ENCODE measurements at regions not wholly inside any gene's neighbourhood (a gene's known extent, or its start where the extent isn't known, plus 50 kb on each side); places are given as distances from the start of the nearest gene placed in this dataset.
"Not testable (repeated sequence)": the region's sequence is repeated elsewhere in the genome, so short reads cannot be mapped to it uniquely, and the experiment has no call there.

GRCh38 chr7:142698429-142698828, 50.8 kb upstream of the PRSS1 start:
- DNase-seq: no peak

- DNase-seq: no peak
Observed at GRCh38 chr7:142697270-142697669, 52.0 kb upstream of the PRSS1 start.

GRCh38 chr7:142696456-142697179, 52.7 kb upstream of the PRSS1 start:
- DNase-seq: no peak

- DNase-seq: no peak
Observed at GRCh38 chr7:142693911-142694310, 55.4 kb upstream of the PRSS1 start.

GRCh38 chr7:142690554-142691182, 58.6 kb upstream of the PRSS1 start:
- no peak for DNase-seq

- DNase-seq: no peak
Observed at GRCh38 chr7:142689439-142690120, 59.7 kb upstream of the PRSS1 start.

GRCh38 chr7:142685877-142686508, 63.3 kb upstream of the PRSS1 start:
- DNase-seq: no peak

- DNase-seq: no peak
Observed at GRCh38 chr7:142681314-142682092, 67.8 kb upstream of the PRSS1 start.

- no peak for DNase-seq
Observed at GRCh38 chr7:142671506-142671905, 77.8 kb upstream of the PRSS1 start.

GRCh38 chr7:142670511-142670910, 78.8 kb upstream of the PRSS1 start:
- no peak for DNase-seq

- no peak for DNase-seq
Observed at GRCh38 chr7:142669074-142669654, 80.1 kb upstream of the PRSS1 start.

- DNase-seq: no peak
Observed at GRCh38 chr7:142668495-142668894, 80.8 kb upstream of the PRSS1 start.

- no peak for DNase-seq
Observed at GRCh38 chr7:142657376-142657775, 91.9 kb upstream of the PRSS1 start.

- DNase-seq: no peak
Observed at GRCh38 chr7:142654398-142654797, 94.9 kb upstream of the PRSS1 start.

- no peak for DNase-seq
Observed at GRCh38 chr7:142647749-142648148, 101.5 kb upstream of the PRSS1 start.

GRCh38 chr7:142646386-142647140, 102.7 kb upstream of the PRSS1 start:
- DNase-seq: no peak

GRCh38 chr7:142645777-142646176, 103.5 kb upstream of the PRSS1 start:
- DNase-seq: no peak

- DNase-seq: no peak
Observed at GRCh38 chr7:142642316-142642715, 107.0 kb upstream of the PRSS1 start.

- DNase-seq: not testable (repeated sequence)
Observed at GRCh38 chr7:142641252-142641651, 108.0 kb upstream of the PRSS1 start.

GRCh38 chr7:142638581-142638980, 110.7 kb upstream of the PRSS1 start:
- DNase-seq: no peak

- DNase-seq: no peak
Observed at GRCh38 chr7:142637240-142637639, 112.0 kb upstream of the PRSS1 start.

GRCh38 chr7:142636751-142637150, 112.5 kb upstream of the PRSS1 start:
- no peak for DNase-seq
